ENCODE measurements at regions not wholly inside any gene's neighbourhood (a gene's known extent, or its start where the extent isn't known, plus 50 kb on each side); places are given as distances from the start of the nearest gene placed in this dataset.
"Not testable (repeated sequence)": the region's sequence is repeated elsewhere in the genome, so short reads cannot be mapped to it uniquely, and the experiment has no call there.

DNA sequence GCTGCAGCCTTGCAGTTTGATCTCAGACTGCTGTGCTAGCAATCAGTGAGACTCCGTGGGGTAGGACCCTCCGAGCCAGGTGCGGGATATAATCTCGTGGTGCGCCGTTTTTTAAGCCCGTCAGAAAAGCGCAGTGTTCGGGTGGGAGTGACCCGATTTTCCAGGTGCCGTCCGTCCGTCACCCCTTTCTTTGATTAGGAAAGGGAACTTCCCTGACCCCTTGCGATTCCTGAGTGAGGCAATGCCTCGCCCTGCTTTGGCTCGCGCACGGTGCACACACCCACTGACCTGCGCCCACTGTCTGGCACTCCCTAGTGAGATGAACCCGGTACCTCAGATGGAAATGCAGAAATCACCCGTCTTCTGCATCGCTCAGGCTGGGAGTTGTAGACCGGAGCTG is 203.2 kb downstream of the SNCAIP start:
- not testable (repeated sequence) for DNase-seq

DNA sequence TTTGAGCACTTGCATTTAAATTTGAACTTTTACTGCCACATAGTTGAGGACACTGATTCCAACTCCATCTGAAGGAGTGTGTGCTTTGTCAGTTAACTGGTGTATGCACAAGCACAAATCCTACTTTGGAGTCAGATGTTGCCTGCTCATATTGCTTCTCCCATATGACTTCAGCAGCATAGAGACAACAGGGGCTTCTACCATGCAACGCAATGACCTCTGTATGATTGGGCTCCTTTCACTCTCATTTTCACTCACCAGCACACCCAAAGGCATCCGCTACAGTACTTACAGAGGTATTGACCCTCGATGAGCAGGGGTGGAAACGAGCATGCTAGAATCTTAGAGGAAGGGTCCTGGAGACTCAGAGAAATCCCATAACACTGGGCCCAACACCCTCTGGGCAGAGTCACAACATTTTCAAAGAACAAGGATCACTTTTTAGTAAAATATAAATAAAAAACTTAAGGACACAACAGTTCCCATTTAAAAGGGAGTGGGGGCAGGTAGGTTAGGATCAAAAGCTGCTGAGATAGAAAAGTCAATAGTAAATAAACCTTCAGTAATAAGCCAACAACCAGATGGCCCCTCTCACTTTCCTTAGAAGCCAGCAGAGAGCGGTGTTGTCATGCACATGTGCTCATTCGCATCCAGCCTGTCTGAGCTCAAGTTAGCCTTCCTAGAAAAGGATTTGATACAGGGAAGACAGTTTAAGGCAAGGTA is 203.8 kb downstream of the SNCAIP start:
- DNase-seq, result peak in 12 of 56 donors; percentile 2 to 44 (median 9)

DNA sequence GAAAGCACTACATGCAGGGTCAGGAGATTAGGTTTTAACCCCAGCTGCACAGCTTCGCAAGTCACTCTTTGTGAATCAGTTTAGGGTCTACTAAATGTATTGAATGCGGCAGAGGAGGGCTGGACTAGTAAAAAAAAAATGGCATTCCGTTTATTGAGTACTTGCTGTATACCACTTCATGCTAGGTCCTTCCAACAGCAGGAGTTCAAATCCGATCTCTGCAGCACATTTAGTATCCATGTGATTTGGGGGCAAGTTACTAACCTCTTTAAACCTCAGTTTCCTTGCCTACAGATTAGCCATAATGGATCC is 204.4 kb downstream of the SNCAIP start:
- no peak for DNase-seq

DNA sequence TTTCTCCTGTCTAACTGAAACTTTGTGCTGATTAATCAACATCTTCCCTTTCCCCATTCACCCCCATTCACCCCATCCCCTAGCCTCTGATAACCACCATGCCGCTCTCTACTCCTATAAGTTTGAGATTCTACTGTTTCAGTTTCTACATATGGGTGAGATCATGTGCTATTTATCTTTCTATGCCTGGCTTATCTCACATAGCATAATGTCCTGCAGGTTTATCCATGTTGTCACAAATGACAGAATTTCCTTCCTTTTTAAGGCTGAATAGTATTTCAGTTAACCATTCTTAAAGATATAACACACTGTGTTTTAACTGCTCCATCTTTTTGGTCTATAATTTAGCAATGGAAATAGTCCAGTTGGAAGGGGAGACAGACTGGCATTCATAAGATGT is 205.1 kb downstream of the SNCAIP start:
- no peak for DNase-seq

DNA sequence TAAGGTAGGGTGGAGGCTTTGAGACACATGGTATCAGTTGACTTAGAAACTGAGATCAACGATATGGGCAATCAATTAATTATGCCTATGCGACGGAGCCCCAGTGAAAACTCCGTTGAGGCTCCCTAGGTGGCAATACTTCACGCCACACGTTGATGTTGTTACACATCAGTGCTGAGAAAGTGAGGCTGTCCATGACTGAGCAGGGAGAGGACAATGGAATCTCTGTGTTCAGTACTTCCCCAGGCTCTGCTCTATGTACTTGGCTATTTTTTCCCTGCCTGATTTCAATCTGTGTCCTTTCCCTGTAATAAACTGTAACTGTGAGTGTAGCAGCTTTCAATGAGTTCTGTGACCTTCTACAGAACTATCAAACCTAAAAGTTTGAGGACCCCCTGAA is 211.7 kb downstream of the SNCAIP start:
- no peak for DNase-seq

DNA sequence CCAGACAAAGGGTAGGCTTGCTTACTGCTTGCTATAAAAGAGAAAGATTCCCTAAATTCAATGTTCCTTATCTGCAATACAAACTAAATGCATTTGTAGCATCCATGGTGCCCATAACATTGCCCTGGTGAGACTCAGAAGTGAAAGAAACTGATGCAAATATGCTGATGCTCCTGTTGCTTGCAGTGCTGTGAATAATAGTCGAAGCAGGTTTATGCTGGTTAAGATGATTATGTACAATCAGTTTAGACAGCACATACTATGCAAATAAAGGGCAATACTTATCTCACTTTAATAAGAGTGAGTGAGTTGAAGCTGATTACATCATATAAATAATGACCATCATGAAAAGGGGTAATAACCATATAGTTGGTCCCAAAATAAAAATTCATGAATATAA is 215.5 kb downstream of the SNCAIP start:
- no peak for DNase-seq

DNA sequence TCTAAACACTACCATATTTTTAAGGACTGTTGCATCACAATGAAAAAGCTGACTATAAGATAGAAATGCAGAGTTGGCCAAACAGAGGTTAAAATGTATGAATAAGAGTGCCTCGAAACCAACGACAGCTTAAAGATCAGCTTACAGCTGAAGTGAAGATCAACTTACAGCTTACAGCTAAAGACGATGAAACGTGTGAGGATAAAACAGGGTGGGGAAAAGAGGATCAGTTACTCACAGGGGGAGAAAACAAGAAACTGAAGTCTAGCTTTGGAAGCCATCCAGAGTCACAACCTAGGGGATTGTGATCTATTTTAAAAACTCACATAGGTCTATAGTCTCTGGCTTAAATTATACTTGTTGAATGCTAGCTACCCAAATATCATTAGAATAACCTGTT is 220.0 kb downstream of the SNCAIP start:
- DNase-seq, result no peak

DNA sequence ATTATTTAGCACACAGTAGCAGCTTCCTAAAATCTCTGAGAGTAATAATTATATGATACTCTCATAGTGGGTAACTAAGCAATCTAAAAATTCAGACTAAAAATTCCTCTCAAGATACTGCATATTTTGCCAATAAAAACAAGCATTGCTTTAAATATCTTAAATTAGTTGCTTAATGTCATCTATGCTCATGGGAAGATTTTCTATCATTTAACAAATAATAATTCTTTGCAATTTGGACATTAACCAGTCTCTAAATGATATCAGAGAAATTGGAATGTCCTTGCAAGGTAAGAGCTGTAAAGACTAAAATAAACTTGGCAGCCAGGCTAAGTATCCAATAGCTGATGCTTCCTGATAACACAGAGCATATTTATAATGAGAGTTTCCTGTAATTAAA is 221.8 kb downstream of the SNCAIP start:
- DNase-seq, result no peak

DNA sequence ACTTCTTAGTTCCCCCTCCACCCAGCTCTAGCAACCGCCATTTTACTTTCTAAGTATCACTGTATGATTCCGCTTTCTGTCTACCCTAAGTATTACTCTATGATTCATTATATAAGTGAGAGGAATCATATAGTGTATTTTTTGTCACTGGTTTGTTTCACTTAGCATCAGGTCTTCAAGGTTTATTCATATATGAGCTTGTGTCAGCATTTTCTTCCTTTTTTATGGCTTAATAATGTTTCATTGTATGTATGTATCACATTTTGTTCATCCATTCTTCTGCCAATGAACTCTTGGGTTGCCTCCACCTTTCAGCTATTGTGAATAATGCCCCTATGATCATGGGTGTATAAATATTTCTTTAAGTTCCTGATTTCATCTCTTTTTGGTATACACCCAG is 222.8 kb downstream of the SNCAIP start:
- DNase-seq, result no peak

DNA sequence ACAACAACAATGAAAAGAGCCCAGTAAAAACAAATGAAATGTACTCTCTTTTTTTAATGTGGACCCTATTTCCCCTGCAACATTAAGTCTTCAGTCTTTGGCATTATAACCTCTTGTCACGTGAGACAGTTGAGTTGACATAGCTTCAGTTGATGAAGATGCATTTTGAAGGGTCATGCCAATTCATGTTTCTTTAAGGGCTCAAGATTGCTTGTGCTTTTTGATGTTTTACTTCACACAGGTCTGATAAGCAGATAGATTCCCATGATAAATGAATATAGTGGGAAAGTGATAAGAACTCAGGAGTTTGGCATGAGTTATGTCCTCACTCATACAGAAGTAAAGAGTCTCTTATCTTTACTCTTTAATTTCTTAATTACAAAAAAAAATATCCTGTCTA is 229.4 kb downstream of the SNCAIP start:
- DNase-seq, result no peak

DNA sequence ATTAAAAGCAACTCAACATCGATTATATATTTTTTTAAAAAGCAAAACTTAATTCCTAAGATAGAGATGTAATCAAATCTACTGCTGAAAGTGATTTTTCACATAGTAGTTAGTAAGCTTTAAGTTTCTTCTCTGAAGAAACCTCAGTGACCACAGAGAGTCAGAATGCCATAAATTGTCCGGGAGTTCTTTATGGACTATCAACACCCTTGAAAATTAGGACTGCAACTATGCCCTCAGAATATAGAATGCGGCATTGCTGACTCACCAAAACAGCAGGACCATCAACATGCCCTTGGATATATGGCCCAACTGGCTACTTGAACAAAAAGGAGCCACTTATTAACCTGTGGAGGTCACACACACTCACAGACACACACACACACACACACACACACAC is 228.9 kb upstream of the SNX2 start:
- DNase-seq, result no peak

DNA sequence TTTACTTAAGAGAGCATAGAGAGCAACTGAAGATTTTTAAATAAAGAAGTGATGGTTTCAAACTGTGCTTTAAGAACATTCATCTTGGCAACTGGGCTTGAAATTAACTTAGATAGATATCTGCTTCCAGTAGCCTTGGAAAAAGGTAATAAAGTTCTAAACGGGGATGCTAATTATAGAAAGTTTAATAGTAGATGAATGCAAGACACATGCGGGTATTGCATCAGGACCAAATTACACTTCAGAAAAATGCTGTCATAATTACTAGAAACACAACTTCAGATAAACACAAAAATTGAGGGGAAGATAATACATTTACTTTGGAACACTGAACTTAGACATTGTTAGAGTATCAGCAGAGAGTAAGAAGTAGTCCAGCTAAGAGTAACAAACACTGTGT is 227.7 kb upstream of the SNX2 start:
- no peak for DNase-seq

DNA sequence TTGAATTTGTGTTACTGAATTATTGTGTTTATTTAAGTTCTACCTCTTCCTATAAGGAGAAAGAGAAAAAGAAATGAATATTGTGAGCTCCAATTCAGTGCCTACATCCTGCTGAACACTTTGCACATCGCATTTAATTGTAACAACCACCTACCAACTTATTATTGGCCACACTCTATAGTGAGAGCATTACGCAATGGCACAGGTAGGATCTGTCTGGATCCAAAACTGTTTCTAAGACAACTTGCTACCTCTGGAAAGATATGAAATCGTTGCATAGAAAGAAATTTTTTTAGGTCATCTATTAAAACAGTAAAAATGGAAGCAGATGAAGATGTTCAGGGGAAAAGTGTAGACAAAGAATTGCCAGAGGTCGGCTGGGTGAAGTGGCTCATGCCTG is 227.2 kb upstream of the SNX2 start:
- DNase-seq, result no peak

DNA sequence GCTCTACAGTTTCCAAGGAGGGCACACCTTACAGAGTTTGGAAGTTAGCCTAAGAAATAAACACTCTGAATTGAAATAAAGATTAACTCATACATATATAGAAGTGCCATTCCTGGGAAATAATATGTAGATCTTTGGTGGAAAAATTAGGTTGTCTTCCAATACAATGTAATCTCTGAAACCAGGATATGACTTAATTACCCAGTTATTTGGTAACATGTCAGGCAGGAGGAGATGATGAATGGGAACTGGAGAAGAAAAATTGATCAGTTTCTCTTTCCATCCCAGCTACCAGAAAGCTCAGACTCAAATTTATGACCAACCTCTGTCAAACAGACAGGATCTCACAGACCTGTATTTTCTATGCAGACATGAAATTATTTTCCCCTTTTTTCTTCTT is 215.2 kb upstream of the SNX2 start:
- no peak for DNase-seq

DNA sequence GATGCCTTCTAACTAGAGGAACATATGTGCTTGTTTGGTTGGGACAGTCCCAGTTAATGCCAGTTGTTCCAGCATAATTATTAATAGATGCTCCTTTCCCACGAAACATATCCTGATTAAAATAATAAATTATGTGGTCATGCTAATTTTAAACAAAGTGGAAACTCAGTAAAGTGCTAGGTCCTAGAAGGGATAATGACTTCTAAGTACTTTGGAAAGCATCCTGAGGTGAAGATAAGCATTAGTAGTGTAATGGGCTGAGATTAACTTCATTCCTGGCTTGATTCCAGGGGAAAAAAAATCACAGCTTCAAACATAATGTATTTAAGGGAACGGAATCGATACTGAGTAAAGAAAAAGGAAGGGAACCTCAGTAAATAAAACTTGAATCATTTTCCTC is 213.7 kb upstream of the SNX2 start:
- DNase-seq, result no peak

DNA sequence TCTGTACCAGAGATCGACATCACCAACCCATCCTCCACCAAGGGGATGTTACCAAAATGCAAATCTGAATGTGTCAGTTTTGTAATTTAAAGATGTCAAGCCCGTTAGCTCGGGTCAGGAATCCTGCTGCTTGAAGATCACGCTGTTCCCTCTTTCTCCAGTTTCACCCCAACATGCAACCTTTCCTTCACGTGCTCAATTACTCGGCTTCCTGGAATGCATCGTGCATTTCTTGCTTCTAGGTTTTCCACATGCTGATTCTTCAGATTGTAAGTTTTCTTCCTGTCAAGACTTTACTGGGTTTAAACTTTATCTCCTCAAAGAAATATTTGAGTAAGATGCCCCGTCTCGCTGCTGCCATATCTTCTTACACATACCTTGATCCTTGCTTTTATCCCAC is 209.5 kb upstream of the SNX2 start:
- DNase-seq, result no peak

DNA sequence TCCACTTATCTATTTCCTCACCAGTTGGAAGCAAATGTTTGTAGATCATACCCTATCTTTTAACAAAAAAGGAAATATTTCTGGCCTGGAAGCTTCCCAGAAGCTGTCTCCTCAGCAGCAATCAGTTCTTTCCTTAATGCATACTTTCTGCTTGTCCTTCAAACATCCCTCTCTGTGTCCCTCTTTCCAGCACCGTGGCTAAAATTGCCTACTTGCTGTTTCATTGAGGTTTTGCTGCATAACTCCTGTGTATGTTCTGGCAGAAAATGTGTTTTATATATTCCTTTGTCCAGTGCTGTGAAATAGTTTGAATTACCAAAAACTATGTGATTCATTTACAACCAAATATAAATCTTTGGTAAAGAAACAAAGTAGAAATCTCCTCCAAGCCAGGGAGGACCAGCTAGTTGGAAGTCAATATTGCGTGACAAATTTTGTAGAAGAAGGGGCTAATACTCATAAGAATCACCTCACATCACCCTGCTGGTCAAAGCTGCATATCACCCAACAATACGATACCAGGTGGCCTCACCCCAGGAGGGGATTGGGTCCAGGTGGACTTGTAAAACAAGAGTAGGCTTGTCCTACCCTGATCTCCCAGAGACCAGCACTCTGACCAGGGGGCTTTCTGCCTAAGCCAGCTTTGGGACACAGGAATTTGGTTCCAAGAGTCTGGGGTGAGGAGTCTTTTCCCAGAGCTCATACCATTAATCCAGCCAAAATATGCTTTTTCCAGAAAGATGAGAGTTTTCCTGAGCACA is 198.4 kb upstream of the SNX2 start:
- no peak for DNase-seq

DNA sequence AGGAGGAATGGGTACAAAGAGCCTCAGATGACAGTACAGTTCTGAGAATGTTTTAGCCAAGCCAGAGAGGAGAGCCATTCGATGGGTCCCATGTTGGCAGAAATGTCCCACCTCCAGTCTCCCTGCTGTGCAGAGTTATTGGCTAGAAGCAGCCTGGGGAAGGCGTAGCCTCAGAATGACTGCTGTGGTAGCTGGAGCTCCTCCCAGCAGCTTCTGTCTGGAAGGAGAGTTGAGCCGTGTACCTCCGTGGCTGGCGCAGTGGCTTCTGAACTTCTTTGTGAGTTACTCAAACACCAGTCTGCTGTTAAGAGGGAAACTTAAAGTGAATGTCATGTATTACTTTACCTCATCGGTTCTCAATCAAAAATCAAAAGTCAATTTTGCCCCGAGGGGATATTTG is 193.3 kb upstream of the SNX2 start:
- DNase-seq, result no peak

DNA sequence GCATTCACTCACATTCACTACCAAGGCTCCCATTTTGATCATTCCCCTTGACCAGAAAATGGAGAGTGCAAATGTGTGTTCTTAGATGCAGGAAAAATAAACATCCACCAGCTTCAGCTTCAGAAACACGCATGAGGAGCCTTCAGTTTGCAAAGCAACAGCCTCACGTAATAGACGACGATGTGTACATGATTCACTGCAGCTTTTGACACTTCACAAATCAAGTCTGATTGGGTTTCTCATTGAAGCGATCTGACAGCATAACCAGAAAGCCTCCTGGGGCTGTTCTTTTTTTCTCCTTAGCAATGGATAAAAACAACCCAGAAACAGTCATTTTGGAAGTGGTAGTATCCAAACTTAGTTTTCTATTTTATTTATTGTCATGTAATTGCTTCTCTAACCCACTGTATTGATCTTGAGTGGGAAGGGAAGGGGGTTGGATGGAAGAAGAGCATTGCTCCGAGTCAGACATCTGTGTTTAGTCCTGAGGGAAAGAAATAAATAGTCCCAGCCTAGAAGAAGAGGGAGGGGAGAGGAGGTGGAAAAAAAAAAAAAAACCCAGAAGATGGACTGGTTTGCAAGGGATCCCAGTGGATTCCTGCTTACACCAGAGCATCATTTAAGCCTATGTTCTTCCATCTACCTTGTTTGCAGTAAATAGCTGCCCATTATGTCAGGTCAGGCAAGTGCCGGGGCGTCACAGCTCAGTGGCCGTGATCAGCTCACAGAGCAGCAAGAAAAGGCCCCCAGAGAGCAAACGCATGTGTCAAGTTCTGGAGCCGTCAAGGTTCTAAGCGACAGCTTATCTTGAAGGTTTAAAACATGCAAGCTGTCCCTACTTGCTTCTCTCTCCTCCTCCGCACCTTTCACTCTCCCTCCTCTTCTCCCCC is 190.2 kb upstream of the SNX2 start:
- DNase-seq, result no peak

DNA sequence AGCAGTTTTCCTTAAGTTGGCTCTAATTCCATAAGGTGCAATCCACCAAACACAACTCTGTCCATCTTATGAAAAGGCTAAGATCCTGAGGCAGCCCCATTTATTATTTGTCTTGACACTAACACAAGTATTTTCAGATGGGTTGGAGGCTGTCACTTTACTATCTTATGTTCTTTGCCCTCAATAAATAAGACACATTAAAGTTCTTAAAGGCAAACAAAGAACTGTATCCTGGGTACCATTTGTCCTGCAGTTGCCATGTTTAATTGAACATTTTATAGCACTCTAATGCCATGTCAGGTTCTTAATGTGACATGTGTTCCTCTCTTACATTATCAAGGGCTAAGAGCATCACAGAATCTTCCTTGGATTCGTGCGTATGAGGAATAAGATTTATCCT is 189.5 kb upstream of the SNX2 start:
- no peak for DNase-seq

DNA sequence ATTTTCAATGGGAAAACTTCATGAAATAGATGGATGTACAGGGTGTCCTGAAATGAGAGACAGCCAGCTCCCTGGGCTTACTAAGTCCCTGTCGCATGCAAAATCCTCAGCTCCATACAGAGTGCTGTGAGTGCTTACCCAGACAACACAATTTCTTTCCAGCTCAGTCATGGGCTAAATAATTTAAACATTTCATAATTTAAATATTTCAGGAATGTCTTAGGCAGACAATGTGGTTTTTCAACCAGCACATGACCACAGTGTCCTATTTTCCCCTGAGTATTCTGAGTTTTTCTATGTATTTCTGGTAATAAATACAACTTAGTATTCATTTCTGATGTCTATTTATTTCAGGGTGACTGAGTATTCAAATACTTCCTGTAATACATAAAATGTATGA is 188.5 kb upstream of the SNX2 start:
- DNase-seq, result no peak

DNA sequence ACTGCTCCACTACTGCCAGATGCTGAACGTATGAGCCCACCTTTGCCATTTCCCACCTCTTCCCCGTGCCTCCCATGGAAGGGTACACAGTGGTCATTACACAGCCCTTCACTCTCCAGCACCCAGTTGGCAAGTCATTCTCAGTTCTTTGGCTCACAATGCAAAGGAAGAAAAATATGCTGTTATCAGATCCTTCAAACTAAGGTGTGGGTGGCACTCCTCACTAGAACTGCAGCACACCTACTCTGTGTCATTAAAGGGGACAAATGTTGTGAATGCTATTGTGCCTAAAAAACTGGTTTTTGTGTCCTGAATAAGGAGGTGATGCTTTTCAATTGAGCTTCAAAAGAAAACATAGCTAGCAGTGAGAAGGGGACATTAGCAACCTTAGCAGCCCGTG is 183.1 kb upstream of the SNX2 start:
- DNase-seq, result no peak

DNA sequence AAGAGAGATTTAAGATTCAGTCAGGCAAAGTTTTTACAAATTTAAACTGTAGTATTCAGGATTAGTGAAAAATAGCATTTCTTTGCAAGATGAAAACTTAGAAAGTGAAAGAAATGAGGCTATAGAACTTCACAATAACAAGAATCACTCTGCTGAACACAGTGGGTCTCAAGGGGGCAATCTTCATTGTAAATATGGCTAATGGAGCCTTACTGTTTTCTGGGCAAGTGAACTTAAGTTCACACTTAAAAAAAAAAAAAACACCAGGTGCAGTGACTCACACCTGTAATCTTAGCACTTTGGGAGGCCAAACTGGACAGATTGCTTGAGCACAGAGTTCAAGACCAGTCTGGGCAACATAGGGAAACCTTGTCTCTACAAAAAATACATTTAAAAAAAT is 175.9 kb upstream of the SNX2 start:
- DNase-seq, result no peak
